Limb (tissue), 2 donors: ENCODE measurements at regions not wholly inside any gene's neighbourhood (a gene's known extent, or its start where the extent isn't known, plus 50 kb on each side); places are given as distances from the start of the nearest gene placed in this dataset.
"Not testable (repeated sequence)": the region's sequence is repeated elsewhere in the genome, so short reads cannot be mapped to it uniquely, and the experiment has no call there.

Experiments
- DNase-seq, 2 donors: peaks; one replicate each; pipeline ENCODE4 v3.0.0-alpha.2; 2016; ENCODE audit errors: extremely low spot score in 2 of 2

GRCh38 chr6:50899306-50899870 lies 80.7 kb downstream of the TFAP2B start:
- DNase-seq, result no peak

- no peak for DNase-seq
These were observed 83.6 kb downstream of the TFAP2B start for GRCh38 chr6:50902260-50902659.

- no peak for DNase-seq
These were observed 86.6 kb downstream of the TFAP2B start for GRCh38 chr6:50905297-50905696.

DNA sequence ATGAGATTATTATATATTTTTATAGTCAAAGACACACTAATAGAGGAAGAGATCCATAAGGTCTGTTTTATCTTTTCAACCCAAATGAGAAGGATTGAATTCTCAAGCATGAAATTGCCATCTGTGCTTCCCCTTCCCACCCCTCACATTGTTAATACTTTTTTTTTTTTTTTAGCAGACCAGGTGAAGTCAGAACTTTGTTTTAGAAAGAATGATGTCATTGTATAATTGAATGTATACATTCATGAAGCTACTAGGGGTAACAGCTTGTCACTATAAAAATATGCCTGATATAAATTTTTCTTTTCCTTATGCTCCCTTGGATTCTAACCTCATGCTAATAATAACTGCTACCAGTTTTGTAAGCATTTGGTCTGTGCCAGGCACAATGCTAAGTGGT lies 88.9 kb downstream of the TFAP2B start:
- no peak for DNase-seq

GRCh38 chr6:50913105-50913770 lies 94.6 kb downstream of the TFAP2B start:
- DNase-seq, result no peak

- not testable (repeated sequence) for DNase-seq
These were observed 102.7 kb downstream of the TFAP2B start for GRCh38 chr6:50921378-50921777.

DNA sequence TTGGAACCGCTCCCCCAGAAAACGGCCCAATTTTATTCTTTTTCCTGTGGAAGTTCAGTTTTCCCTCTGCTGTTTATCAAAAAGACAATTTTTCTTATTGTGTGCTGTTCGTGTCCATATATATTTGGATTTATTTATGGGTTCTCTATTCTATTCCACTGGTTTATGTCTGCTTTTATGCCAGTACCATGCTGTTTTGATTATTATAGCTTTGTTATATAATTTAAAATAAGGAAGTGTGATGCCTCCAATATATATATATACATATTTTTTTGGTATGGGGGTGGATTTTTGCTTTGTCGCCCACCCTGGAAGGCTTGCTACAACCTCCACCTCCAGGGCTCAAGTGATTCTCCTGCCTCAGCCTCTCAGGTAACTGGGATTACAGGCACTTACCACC lies 103.3 kb downstream of the TFAP2B start:
- DNase-seq, result no peak

- DNase-seq, result no peak
These were observed 104.2 kb downstream of the TFAP2B start for GRCh38 chr6:50922579-50923525.

DNA sequence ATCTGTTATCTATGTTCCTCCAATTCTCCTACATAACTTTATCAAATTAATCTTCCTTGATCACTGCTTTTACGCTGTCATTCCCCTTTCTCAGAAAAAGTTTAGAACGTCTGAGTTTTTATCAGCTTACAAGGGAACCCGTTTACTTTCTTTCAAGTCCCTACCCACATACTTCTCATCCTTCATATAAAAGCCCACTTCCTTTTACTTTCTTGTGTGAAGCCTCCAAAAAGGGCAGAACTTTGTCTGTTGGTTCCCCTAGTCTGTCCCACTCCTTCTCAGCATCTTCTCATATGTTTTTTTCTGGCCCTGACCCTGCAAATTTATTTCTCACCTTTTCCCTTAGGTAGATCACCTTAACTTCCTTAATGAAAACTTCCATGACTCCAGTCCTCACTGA lies 106.1 kb downstream of the TFAP2B start:
- DNase-seq, result no peak

GRCh38 chr6:50925548-50925947 lies 106.9 kb downstream of the TFAP2B start:
- no peak for DNase-seq

- no peak for DNase-seq
These were observed 107.3 kb downstream of the TFAP2B start for GRCh38 chr6:50925981-50926380.

- no peak for DNase-seq
These were observed 109.1 kb downstream of the TFAP2B start for GRCh38 chr6:50927800-50928199.

DNA sequence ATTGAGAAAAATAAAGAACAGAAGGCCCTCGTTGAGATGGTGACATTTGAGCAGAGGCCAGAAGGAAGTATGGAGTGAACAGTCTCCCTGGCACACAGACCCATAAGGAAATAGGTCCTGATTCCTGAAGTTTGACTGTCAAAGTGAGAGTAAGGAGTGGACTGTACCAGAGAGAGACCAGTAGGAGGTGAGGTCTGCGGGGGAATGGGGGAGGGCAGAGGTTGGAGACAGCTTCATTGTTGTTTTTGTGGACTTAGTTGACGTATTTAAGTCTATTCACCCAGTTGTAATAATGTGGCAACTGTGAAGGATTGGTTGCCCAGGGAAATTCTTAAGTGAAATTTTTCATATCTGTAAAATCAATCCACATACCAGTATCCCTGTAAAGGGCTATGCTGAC lies 110.7 kb downstream of the TFAP2B start:
- DNase-seq, result no peak

DNA sequence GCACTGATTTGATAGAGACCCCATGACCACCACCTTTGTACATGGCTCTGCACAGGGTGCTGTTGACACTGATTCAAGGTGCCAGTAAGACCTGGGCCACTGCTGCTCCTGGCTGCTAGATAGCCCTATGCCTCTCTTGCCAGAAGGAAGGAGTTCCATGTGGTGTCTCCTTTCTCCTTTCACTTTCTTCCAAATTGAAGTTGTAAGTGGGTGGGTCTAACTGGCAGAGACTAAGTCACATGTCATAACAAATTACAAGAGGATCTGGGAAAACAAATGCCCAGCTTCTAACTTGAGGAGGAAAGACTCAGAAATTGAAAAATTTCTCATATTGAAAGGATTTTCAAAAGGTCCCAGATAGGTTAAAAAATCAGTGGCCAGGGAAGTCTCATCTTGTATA lies 116.8 kb downstream of the TFAP2B start:
- DNase-seq, result no peak

DNA sequence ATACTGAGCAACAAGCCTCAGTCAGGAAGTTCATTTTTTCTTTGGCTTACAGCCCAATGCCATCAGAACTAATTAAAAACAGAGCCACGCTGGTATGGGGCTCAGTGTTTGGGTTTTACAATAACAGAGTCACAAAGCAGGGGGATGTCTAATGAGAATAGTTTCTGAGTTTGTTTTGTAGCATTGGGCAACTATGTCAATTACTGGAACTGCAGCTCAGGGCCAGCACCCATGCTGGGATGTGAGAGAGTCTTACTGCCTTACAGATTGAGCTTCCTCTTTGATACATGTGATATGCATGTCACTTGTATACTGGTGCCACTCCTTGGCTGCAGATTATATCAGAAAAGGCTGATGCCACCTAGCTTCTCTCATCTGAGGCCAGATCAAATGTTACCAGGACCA lies 117.6 kb downstream of the TFAP2B start:
- no peak for DNase-seq

DNA sequence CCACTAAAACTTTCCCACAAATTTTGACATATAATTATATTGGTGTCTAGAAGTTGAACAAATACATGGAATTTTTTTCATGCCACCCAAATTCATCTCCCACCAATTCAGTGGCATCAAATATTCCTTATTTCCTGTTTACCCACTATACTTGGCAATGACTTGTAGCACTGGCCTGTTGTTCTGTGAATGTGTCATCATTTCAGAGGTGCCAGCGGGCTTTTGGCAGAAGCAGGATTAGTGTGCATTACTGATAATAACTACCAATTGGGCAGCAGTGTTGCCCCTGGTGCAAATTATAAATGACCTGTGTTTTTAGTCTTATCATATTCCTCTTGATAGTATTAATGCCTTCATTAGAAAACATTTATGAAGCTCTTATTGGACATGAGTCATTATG lies 121.3 kb downstream of the TFAP2B start:
- no peak for DNase-seq

GRCh38 chr6:50945789-50946188 lies 127.1 kb downstream of the TFAP2B start:
- DNase-seq, result no peak

DNA sequence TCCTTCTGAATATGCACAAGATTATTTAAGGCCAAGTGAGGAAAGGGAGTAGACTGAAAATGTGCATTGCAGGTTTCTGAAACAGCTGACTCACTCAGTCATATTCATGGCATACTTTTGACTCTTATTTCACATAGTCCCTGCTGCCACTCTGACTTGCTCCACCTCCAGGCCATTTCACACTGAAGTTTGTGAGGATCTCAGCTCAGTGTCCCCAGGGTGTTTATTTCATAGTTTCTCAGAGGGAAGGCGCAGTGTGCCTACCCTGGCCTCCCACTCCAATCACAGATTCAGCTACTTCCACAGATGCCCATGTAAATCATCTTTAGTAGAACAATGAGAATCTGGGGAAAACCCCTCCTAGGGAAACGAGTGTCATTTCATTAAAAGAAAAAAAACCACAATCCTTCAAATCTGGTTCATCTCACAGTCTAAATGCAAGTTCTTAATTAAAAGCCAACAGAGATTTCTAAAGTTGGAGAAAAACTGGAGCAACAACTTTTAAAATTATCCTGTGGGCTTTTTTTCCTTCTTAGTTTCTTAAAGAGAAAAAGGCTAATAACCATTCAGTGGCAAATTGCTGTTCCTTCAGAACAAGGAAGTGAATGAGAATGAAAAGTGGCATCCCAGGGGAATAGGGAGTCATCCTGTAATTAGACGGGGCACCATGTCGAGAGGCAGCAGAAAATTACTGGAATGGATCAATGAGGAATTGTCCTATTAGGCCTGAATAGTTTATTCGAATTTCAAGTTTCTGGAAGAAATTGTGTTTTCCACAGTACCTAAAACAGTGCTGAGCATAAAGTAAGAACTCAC lies 133.6 kb downstream of the TFAP2B start:
- peak in 1 of 2 donors; percentile 24 for DNase-seq

DNA sequence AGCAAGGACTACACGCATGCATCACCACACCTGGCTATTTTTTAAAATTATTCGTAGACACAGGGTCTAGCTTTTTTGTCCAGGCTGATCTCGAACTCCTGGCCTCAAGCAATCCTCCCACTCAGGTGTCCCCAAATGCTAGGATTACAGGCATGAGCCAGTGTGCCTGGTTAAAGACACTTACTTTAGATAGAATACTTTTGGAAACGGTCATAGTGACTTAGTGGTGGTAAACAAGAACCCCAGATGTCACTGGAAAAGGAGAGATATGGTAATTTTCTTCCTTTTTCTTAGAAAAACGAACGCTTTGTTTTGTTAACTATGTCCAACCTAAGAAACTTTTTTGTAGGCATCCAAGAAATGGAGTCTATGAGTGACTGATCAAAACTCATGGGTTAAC lies 137.3 kb downstream of the TFAP2B start:
- no peak for DNase-seq

DNA sequence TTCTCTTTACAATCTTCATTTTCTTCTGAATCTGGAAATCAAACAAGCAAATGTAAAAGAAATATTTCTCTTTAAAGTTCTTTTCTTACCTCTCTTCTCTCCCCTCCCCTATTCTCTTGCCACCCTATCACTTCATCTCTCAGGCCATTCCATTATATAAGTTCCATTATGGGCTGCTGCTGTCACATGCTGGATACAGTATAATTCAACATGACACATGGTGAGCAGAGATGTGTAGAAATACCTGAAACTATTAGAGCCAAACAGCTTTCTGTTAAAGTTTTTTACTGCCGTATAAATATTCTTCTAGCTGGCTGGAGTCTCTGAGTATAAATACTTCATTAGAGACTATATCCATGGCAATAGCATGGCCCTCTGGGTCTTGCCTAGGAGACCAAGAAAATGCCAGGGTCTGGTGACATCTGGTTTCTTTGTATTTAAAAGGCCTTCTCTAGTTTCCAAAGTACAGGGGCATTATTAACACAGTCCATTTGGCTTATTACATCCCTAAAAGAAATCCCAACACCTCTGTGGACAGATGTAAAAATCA lies 139.6 kb downstream of the TFAP2B start:
- DNase-seq, result no peak

DNA sequence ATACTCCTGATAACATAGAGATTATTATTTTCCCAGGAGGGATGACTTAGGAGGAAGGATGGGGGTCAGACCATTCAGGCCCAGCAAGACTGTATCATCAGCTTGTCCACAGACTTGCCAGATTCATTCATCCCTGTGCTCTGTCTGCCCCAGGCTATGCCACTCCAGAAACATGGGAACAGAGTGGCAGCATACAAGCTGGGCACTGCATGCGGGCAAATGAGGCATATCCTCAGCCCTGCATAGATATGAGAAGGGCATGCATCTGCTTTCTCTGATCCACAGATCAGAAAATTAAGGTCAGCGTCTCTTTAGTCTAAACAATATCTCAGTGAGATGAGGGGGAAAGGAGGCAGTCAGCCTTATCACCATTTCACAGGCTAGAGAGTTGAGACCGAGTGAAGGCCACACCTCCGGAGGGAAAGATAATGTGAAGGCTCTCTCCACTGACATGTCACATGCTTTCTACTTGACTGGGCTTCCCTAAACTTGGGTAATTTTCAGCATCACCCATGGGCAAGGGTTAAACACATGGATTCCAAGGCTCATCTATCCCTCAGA lies 140.5 kb downstream of the TFAP2B start:
- DNase-seq, result no peak
